ENCODE measurements at regions not wholly inside any gene's neighbourhood (a gene's known extent, or its start where the extent isn't known, plus 50 kb on each side); places are given as distances from the start of the nearest gene placed in this dataset.

DNA sequence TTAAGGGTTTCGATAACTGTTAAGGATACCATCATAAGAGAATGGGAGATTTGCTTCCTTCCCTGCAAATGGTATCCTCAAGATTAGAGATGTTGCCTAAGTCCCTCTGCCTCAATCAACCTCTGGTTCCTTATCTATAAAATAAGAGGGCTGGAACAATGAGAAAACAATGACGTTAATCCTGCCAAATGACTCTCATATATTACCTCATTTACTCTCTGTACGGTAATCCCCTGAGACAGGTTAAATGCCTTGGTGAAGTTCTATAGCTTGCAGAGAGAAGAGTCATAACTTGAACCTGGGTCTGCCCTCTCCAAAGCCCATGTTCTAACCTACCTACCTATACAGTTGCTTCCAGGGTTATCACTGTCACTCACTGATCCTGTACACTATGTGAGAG, 100.2 kb upstream of the OTUD4 start:
- TF ChIP-seq CTCF (conservative IDR thresholded peaks at IDR 0.05; ENCODE audit: low read depth, low read length), result no peak
- H3K4me3 ChIP-seq (ENCODE audit: low read length), result no peak overlapping the region
- DNase-seq (ENCODE audit: low read depth), result no peak

GRCh38 chr4:145279122-145279960, 99.0 kb upstream of the OTUD4 start:
- H3K4me3 ChIP-seq (ENCODE audit: low read length), result no peak overlapping the region
- DNase-seq (ENCODE audit: low read depth), result peak; percentile 72
- no peak for TF ChIP-seq CTCF (conservative IDR thresholded peaks at IDR 0.05; ENCODE audit: low read depth, low read length)

- no peak for TF ChIP-seq CTCF (conservative IDR thresholded peaks at IDR 0.05; ENCODE audit: low read depth, low read length)
- no peak overlapping the region for H3K4me3 ChIP-seq (ENCODE audit: low read length)
- DNase-seq (ENCODE audit: low read depth), result no peak
Observed at GRCh38 chr4:145278341-145279121, 98.1 kb upstream of the OTUD4 start.

DNA sequence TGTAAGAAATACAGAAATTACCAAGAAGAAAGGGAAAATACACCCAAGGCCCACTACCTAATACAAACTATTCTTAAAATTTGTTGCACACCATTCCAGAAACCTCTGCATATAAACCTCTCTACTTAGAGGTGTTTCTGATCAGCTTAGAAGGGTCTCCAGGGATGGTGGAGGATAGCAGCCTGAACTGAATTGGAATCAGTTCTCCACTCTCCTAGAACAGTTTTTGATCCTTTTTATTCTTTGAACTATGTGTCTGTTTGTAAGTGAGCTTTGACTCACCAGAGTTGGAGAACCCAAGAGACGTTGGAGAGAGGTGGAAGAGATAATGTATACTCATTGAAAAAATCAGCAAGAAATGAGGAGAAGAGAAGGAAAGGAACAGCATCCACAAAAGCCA, 96.6 kb upstream of the OTUD4 start:
- DNase-seq (ENCODE audit: low read depth), result no peak
- TF ChIP-seq CTCF (conservative IDR thresholded peaks at IDR 0.05; ENCODE audit: low read depth, low read length), result no peak

GRCh38 chr4:145276050-145276449, 95.7 kb upstream of the OTUD4 start:
- no peak overlapping the region for H3K4me3 ChIP-seq (ENCODE audit: low read length)
- TF ChIP-seq CTCF (conservative IDR thresholded peaks at IDR 0.05; ENCODE audit: low read depth, low read length), result no peak
- DNase-seq (ENCODE audit: low read depth), result no peak

More for the DNA sequence above, 96.6 kb upstream of the OTUD4 start:
- H3K4me3 ChIP-seq (ENCODE audit: low read length), result no peak overlapping the region

DNA sequence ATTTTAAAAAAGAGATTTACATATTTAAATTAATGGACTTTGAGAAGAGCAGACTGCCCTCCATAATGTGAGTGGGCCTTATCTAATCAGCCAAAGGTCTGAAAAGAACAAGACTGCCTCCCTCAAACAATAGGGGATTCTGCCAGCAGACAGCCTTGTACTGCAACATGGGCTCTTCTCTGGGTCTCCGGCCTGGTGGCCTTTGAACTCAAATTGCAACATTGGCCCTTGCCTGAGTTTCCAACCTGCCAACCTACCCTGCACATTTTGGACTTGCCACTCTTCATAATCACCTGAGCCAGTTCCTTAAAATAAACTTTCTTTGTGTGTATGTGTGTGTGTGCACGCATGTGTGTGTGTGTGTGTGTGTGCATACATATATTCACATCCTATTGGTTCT, 90.8 kb upstream of the OTUD4 start:
- DNase-seq (ENCODE audit: low read depth), result no peak
- TF ChIP-seq CTCF (conservative IDR thresholded peaks at IDR 0.05; ENCODE audit: low read depth, low read length), result no peak

More for the DNA sequence above, 90.8 kb upstream of the OTUD4 start:
- H3K4me3 ChIP-seq (ENCODE audit: low read length), result no peak overlapping the region

All from retinal pigment epithelial cell (primary cell).